Endodermal cell (in vitro differentiated cells): ENCODE measurements at regions not wholly inside any gene's neighbourhood (a gene's known extent, or its start where the extent isn't known, plus 50 kb on each side); places are given as distances from the start of the nearest gene placed in this dataset.
"Not testable (repeated sequence)": the region's sequence is repeated elsewhere in the genome, so short reads cannot be mapped to it uniquely, and the experiment has no call there.

Experiments used
- DNase-seq: peaks from one replicate; pipeline ENCODE4 v3.0.0-alpha.2; 2017
- H3K27ac ChIP-seq: 2 replicates; pipeline ENCODE4 v1.5.1; 2013; ENCODE audit warnings: mild to moderate bottlenecking, low read depth, low read length, moderate library complexity
- H3K27me3 ChIP-seq: 2 replicates; pipeline ENCODE4 v1.6.1; 2013; ENCODE audit warnings: mild to moderate bottlenecking, low read length, moderate library complexity; ENCODE audit not compliant: insufficient read depth, control insufficient read depth, poor library complexity, severe bottlenecking
- H3K36me3 ChIP-seq: 2 replicates; pipeline ENCODE4 v1.7.0; 2013; ENCODE audit warnings: mild to moderate bottlenecking, low read length, moderate library complexity; ENCODE audit not compliant: control insufficient read depth, insufficient read depth
- H3K4me1 ChIP-seq: one replicate; pipeline ENCODE4 v1.7.0; 2013; ENCODE audit warnings: low read length; ENCODE audit not compliant: control insufficient read depth, insufficient read depth
- H3K4me3 ChIP-seq: 2 replicates; pipeline ENCODE4 v1.5.1; 2013; ENCODE audit warnings: mild to moderate bottlenecking, low read length, moderate library complexity
- H3K9ac ChIP-seq: 2 replicates; pipeline ENCODE4 v1.6.1; 2013; ENCODE audit warnings: mild to moderate bottlenecking, low read length, moderate library complexity; ENCODE audit not compliant: poor library complexity, severe bottlenecking; ENCODE audit errors: extremely low read depth
- H3K9me3 ChIP-seq: 2 replicates; pipeline ENCODE4 v1.6.1; 2013; ENCODE audit warnings: mild to moderate bottlenecking, low read length, moderate library complexity; ENCODE audit not compliant: control insufficient read depth
- H3K27ac Mint-ChIP-seq: 2 replicates; pipeline ENCODE4 v1.8.0; 2020; ENCODE audit warnings: mixed read lengths
- H3K27me3 Mint-ChIP-seq: 2 replicates; pipeline ENCODE4 v1.8.0; 2021; ENCODE audit warnings: mild to moderate bottlenecking, mixed read lengths; ENCODE audit not compliant: insufficient read depth
- H3K36me3 Mint-ChIP-seq: 2 replicates; pipeline ENCODE4 v1.8.0; 2020; ENCODE audit warnings: low read depth, mixed read lengths
- H3K4me1 Mint-ChIP-seq: 2 replicates; pipeline ENCODE4 v1.8.0; 2020; ENCODE audit warnings: mixed read lengths
- H3K4me3 Mint-ChIP-seq: 2 replicates; pipeline ENCODE4 v1.8.0; 2020; ENCODE audit warnings: mild to moderate bottlenecking, moderate library complexity, mixed read lengths
- H3K9me3 Mint-ChIP-seq: 2 replicates; pipeline ENCODE4 v1.8.0; 2020; ENCODE audit warnings: mild to moderate bottlenecking, mixed read lengths
- WGBS, 2 experiments: methylation state at CpG; one replicate each; pipeline versions ENCODE4 v1.1.5 to v1.1.7; 2013; ENCODE audit warnings: missing lambda C conversion rate in 2 of 2, mixed read lengths in 1 of 2; ENCODE audit not compliant: insufficient coverage in 1 of 2, insufficient read length in 1 of 2; 5-methylcytosine and 5-hydroxymethylcytosine counted together
- TF ChIP-seq, protein P1 (sequence below): fragments of 200-600 bp; sonication (generic); conservative IDR thresholded peaks from 2 replicates; pipeline ENCODE4 v1.5.0; 2021; ENCODE audit warnings: antibody characterized with exemption, mild to moderate bottlenecking

- peaks cover 21% of the 10 kb centered on the region for H3K9me3 Mint-ChIP-seq
- no peak overlapping the region for H3K9ac ChIP-seq
- H3K36me3 Mint-ChIP-seq = peaks cover 2% of the 10 kb centered on the region
- DNase-seq = no peak
- no peak overlapping the region for H3K4me3 ChIP-seq
- no peaks in the 10 kb centered on the region for H3K4me1 Mint-ChIP-seq
- H3K4me3 Mint-ChIP-seq = no peak overlapping the region
- no peaks in the 10 kb centered on the region for H3K4me1 ChIP-seq
- peaks cover 4% of the 10 kb centered on the region for H3K9me3 ChIP-seq
- no peaks in the 10 kb centered on the region for H3K27me3 ChIP-seq
- H3K36me3 ChIP-seq = no peaks in the 10 kb centered on the region
- TF ChIP-seq, protein P1, sequence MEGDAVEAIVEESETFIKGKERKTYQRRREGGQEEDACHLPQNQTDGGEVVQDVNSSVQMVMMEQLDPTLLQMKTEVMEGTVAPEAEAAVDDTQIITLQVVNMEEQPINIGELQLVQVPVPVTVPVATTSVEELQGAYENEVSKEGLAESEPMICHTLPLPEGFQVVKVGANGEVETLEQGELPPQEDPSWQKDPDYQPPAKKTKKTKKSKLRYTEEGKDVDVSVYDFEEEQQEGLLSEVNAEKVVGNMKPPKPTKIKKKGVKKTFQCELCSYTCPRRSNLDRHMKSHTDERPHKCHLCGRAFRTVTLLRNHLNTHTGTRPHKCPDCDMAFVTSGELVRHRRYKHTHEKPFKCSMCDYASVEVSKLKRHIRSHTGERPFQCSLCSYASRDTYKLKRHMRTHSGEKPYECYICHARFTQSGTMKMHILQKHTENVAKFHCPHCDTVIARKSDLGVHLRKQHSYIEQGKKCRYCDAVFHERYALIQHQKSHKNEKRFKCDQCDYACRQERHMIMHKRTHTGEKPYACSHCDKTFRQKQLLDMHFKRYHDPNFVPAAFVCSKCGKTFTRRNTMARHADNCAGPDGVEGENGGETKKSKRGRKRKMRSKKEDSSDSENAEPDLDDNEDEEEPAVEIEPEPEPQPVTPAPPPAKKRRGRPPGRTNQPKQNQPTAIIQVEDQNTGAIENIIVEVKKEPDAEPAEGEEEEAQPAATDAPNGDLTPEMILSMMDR = no peak
- H3K27ac ChIP-seq = no peak overlapping the region
- H3K27me3 Mint-ChIP-seq = no peaks in the 10 kb centered on the region
- H3K27ac Mint-ChIP-seq = no peak overlapping the region
Measured at GRCh38 chr2:160592993-160593392, 99.4 kb upstream of the RBMS1 start.

DNA sequence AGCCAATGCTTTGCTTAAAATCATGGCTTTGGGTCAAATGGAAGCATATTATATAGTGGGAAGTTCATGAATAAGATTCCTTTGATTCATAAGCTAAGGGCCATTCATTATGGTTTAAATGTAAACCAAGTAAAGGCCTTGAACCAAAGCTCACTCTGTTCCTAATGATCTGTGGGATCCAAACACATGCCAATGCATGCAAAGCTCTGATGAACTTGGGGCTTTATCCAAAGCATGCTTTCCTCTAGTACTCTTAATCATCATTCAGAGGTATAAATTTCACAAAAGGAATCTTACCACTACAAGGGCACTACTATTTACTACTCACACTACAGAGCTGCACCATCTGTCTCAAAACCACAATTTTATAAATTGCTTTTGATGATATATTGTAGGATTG, 102.8 kb upstream of the RBMS1 start:
- H3K9me3 ChIP-seq = peaks cover 4% of the 10 kb centered on the region
- no peaks in the 10 kb centered on the region for H3K27me3 Mint-ChIP-seq
- no peaks in the 10 kb centered on the region for H3K4me1 ChIP-seq
- no peak overlapping the region for H3K4me3 Mint-ChIP-seq
- H3K36me3 Mint-ChIP-seq = no peaks in the 10 kb centered on the region
- TF ChIP-seq, protein P1 = no peak
- DNase-seq = no peak
- no peak overlapping the region for H3K4me3 ChIP-seq
- no peak overlapping the region for H3K9ac ChIP-seq
- no peak overlapping the region for H3K27ac Mint-ChIP-seq
- H3K27me3 ChIP-seq = no peaks in the 10 kb centered on the region
- no peak overlapping the region for H3K27ac ChIP-seq
- H3K4me1 Mint-ChIP-seq = no peaks in the 10 kb centered on the region
- H3K9me3 Mint-ChIP-seq = peaks cover 10% of the 10 kb centered on the region
- H3K36me3 ChIP-seq = no peaks in the 10 kb centered on the region

DNA sequence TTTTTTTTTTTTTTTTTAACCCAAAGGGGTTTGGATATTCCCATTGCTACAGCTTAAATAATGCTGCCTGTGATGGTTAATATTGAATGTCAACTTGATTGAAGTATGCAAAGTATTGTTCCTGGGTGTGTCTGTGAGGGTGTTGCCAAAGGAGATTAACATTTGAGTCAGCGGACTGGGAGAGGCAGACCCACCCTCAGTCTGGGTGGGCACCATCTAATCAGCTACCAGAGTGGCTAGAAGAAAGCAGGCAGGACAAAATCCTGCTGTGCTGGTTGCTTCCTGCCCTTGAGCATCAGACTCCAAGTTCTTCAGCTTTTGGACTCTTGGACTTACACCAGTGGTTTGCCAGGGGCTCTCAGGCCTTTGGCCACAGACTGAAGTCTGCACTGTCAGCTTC, 106.8 kb upstream of the RBMS1 start:
- H3K27me3 ChIP-seq, H3K9me3 Mint-ChIP-seq, H3K9me3 ChIP-seq, H3K27ac ChIP-seq, DNase-seq, H3K27ac Mint-ChIP-seq, H3K4me3 ChIP-seq, H3K27me3 Mint-ChIP-seq, H3K4me3 Mint-ChIP-seq, H3K4me1 ChIP-seq, H3K36me3 ChIP-seq, H3K36me3 Mint-ChIP-seq, H3K9ac ChIP-seq: not testable (repeated sequence)
- 80 to 90% methylated on average over 1 of the region's 1 CpG for WGBS, 2 experiments
- peaks cover 15% of the 10 kb centered on the region for H3K4me1 Mint-ChIP-seq

DNA sequence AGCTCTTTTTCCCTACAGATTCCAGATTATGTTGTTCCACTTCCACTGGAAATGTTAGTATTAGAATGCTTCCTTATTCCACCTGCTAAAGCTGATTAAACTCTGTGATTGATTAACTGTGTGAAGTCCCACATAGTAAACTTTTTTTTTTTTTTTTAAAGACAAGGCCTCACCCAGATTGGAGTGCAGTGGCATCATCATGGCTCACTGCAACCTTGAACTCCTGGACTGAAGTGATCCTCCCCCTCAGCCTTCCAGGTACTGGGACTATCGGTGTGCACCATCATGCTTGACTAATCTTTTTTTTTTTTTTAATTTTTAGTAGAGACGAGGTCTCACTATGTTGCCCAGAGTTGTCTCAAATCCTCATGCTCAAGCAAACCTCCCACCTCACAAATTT, 108.5 kb upstream of the RBMS1 start:
- DNase-seq = no peak
- H3K4me3 Mint-ChIP-seq = no peak overlapping the region

More for the DNA sequence above, 108.5 kb upstream of the RBMS1 start:
- H3K27me3 Mint-ChIP-seq = no peaks in the 10 kb centered on the region
- Histone ChIP-seq H3K4me3 (no peak overlapping the region), H3K9ac (no peak overlapping the region), H3K27ac (no peak overlapping the region), H3K36me3 (no peaks in the 10 kb centered on the region), H3K27me3 (no peaks in the 10 kb centered on the region), H3K4me1 (no peaks in the 10 kb centered on the region), H3K9me3 (no peaks in the 10 kb centered on the region)
- peaks cover 15% of the 10 kb centered on the region for H3K4me1 Mint-ChIP-seq
- H3K27ac Mint-ChIP-seq = no peak overlapping the region
- WGBS, 2 experiments = 67% methylated on average over 1 of the region's 2 CpGs; no CpG with 5 or more reads in 1 of the 2 experiments
- no peaks in the 10 kb centered on the region for H3K36me3 Mint-ChIP-seq
- no peaks in the 10 kb centered on the region for H3K9me3 Mint-ChIP-seq
- TF ChIP-seq, protein P1 = no peak
